PFSK-1 (cell line): ENCODE measurements at regions not wholly inside any gene's neighbourhood (a gene's known extent, or its start where the extent isn't known, plus 50 kb on each side); places are given as distances from the start of the nearest gene placed in this dataset.

Source experiments
- POLR2AphosphoS5 ChIP-seq: IDR thresholded peaks from 2 replicates; pipeline ENCODE4 v1.6.1; 2012; ENCODE audit warnings: low read depth, mild to moderate bottlenecking, control low read depth, low read length, moderate library complexity
- TAF1 ChIP-seq: IDR thresholded peaks from 2 replicates; pipeline ENCODE4 v1.6.1; 2012; ENCODE audit warnings: low read length, control low read depth, borderline replicate concordance; ENCODE audit not compliant: insufficient read depth

GRCh38 chr11:135023499-135023898 is 611.5 kb upstream of the B3GAT1 start:
- TF ChIP-seq TAF1 (no peak), POLR2AphosphoS5 (no peak)
